Trophoblast cell (in vitro differentiated cells and primary cell): ENCODE measurements at regions not wholly inside any gene's neighbourhood (a gene's known extent, or its start where the extent isn't known, plus 50 kb on each side); places are given as distances from the start of the nearest gene placed in this dataset.
"Not testable (repeated sequence)": the region's sequence is repeated elsewhere in the genome, so short reads cannot be mapped to it uniquely, and the experiment has no call there.

Experiments used
- DNase-seq, 2 donors: peaks; one replicate each; pipeline ENCODE4 v3.0.0-alpha.2; 2016
- H2AFZ ChIP-seq: 2 replicates; pipeline ENCODE4 v1.6.1; 2013; ENCODE audit warnings: low read length, moderate library complexity, mild to moderate bottlenecking; ENCODE audit not compliant: insufficient read depth, poor library complexity
- H2AK5ac ChIP-seq: 2 replicates; pipeline ENCODE4 v1.6.1; 2013; ENCODE audit warnings: mild to moderate bottlenecking, low read length
- H2BK120ac ChIP-seq: 2 replicates; pipeline ENCODE4 v1.6.1; 2013; ENCODE audit warnings: low read length, mild to moderate bottlenecking, moderate library complexity; ENCODE audit not compliant: insufficient read depth, poor library complexity
- H2BK12ac ChIP-seq: 2 replicates; pipeline ENCODE4 v1.6.1; 2013; ENCODE audit warnings: mild to moderate bottlenecking, low read length, moderate library complexity
- H2BK5ac ChIP-seq: 2 replicates; pipeline ENCODE4 v1.6.1; 2013; ENCODE audit warnings: low read length, low read depth, moderate library complexity, mild to moderate bottlenecking; ENCODE audit not compliant: poor library complexity
- H3K14ac ChIP-seq: 2 replicates; pipeline ENCODE4 v1.6.1; 2013; ENCODE audit warnings: mild to moderate bottlenecking, low read length
- H3K18ac ChIP-seq: 2 replicates; pipeline ENCODE4 v1.6.1; 2013; ENCODE audit warnings: mild to moderate bottlenecking, low read length
- H3K23ac ChIP-seq: 2 replicates; pipeline ENCODE4 v1.6.1; 2013; ENCODE audit warnings: low read length
- H3K27ac ChIP-seq: 2 replicates; pipeline ENCODE4 v1.5.1; 2013; ENCODE audit warnings: low read depth, mild to moderate bottlenecking, inconsistent platforms, low read length, moderate library complexity
- H3K27me3 ChIP-seq: 2 replicates; pipeline ENCODE4 v1.6.1; 2013; ENCODE audit warnings: inconsistent platforms, mild to moderate bottlenecking, low read length, moderate library complexity; ENCODE audit not compliant: insufficient read depth
- H3K36me3 ChIP-seq, 2 experiments: 1 replicate in 1 of 2; 2 replicates in 1 of 2; pipeline ENCODE4 v1.6.1; 2013; ENCODE audit warnings: low read length in 2 of 2, mild to moderate bottlenecking in 2 of 2, moderate library complexity in 1 of 2; ENCODE audit not compliant: insufficient read depth in 2 of 2, control insufficient read depth in 1 of 2
- H3K4ac ChIP-seq: 2 replicates; pipeline ENCODE4 v1.6.1; 2013; ENCODE audit warnings: low read depth, mild to moderate bottlenecking, low read length, moderate library complexity
- H3K4me1 ChIP-seq, 2 experiments: 1 replicate in 1 of 2; 2 replicates in 1 of 2; pipeline ENCODE4 v1.6.1; 2013; ENCODE audit warnings: low read length in 2 of 2, mild to moderate bottlenecking in 2 of 2, moderate library complexity in 1 of 2; ENCODE audit not compliant: insufficient read depth in 2 of 2, control insufficient read depth in 1 of 2
- H3K4me2 ChIP-seq: 2 replicates; pipeline ENCODE4 v1.6.1; 2013; ENCODE audit warnings: inconsistent platforms, mild to moderate bottlenecking, low read length, moderate library complexity
- H3K4me3 ChIP-seq: 2 replicates; pipeline ENCODE4 v1.5.1; 2013; ENCODE audit warnings: mild to moderate bottlenecking, low read depth, low read length, inconsistent platforms
- H3K79me1 ChIP-seq: one replicate; pipeline ENCODE4 v1.6.1; 2013; ENCODE audit warnings: low read length
- H3K79me2 ChIP-seq: 2 replicates; pipeline ENCODE4 v1.6.1; 2013; ENCODE audit warnings: low read length, mild to moderate bottlenecking; ENCODE audit not compliant: control insufficient read depth, insufficient read depth, poor library complexity
- H3K9ac ChIP-seq: 2 replicates; pipeline ENCODE4 v1.6.1; 2013; ENCODE audit warnings: mild to moderate bottlenecking, low read length
- H3K9me3 ChIP-seq: 2 replicates; pipeline ENCODE4 v1.6.1; 2013; ENCODE audit warnings: low read depth, mild to moderate bottlenecking, control low read depth, inconsistent platforms, low read length; ENCODE audit not compliant: insufficient read depth
- H4K12ac ChIP-seq: 2 replicates; pipeline ENCODE4 v1.6.1; 2013; ENCODE audit warnings: low read depth, mild to moderate bottlenecking, low read length, moderate library complexity
- H4K8ac ChIP-seq: 2 replicates; pipeline ENCODE4 v1.6.1; 2013; ENCODE audit warnings: low read depth, mild to moderate bottlenecking, low read length, moderate library complexity
- H4K91ac ChIP-seq: one replicate; pipeline ENCODE4 v1.6.1; 2013; ENCODE audit warnings: low read depth, mild to moderate bottlenecking, low read length, moderate library complexity
- WGBS: extraction: QIAGEN DNeasy Blood & Tissue Kit; methylation state at CpG from one replicate; pipeline ENCODE4 v1.1.7; 2013; ENCODE audit warnings: missing lambda C conversion rate; ENCODE audit not compliant: insufficient read length, insufficient coverage; ENCODE audit errors: extremely low coverage; 5-methylcytosine and 5-hydroxymethylcytosine counted together

- Histone ChIP-seq H3K4me1 (no peaks in the 10 kb centered on the region), H4K8ac (no peak overlapping the region), H3K27ac (no peak overlapping the region), H2AK5ac (no peak overlapping the region), H3K36me3 (peaks cover 0 to 2% of the 10 kb centered on the region in 2 experiments), H2BK120ac (no peak overlapping the region), H4K91ac (no peak overlapping the region), H3K23ac (no peak overlapping the region), H3K9ac (no peak overlapping the region), H3K14ac (no peak overlapping the region), H3K27me3 (no peaks in the 10 kb centered on the region), H3K79me1 (no peaks in the 10 kb centered on the region), H2BK5ac (no peak overlapping the region), H2BK12ac (no peak overlapping the region), H3K4me3 (no peak overlapping the region), H4K12ac (no peak overlapping the region), H3K9me3 (peaks cover 3% of the 10 kb centered on the region), H3K79me2 (no peaks in the 10 kb centered on the region), H3K4ac (no peak overlapping the region), H2AFZ (no peak overlapping the region), H3K4me2 (no peak overlapping the region), H3K18ac (no peak overlapping the region)
- WGBS, result no CpG with 5 or more reads among the region's 5 CpGs
- DNase-seq, result no peak
Observed at GRCh38 chr3:110989446-110989845, 82.2 kb upstream of the NECTIN3 start.

- H3K4me1 ChIP-seq, result no peaks in the 10 kb centered on the region
- no CpG with 5 or more reads among the region's 2 CpGs for WGBS
- H3K4ac ChIP-seq, result no peak overlapping the region
- no peak overlapping the region for H3K18ac ChIP-seq
- H2BK12ac ChIP-seq, result no peak overlapping the region
- no peaks in the 10 kb centered on the region for H3K79me1 ChIP-seq
- H3K27ac ChIP-seq, result no peak overlapping the region
- no peak overlapping the region for H3K23ac ChIP-seq
- H3K27me3 ChIP-seq, result no peaks in the 10 kb centered on the region
- no peak overlapping the region for H3K9ac ChIP-seq
- no peak overlapping the region for H2AFZ ChIP-seq
- no peaks in the 10 kb centered on the region for H3K9me3 ChIP-seq
- H2BK5ac ChIP-seq, result no peak overlapping the region
- H4K12ac ChIP-seq, result no peak overlapping the region
- no peak overlapping the region for H3K4me3 ChIP-seq
- no peak overlapping the region for H2BK120ac ChIP-seq
- H4K8ac ChIP-seq, result no peak overlapping the region
- H3K36me3 ChIP-seq, result no peaks in the 10 kb centered on the region
- H2AK5ac ChIP-seq, result no peak overlapping the region
- no peak overlapping the region for H3K4me2 ChIP-seq
- no peaks in the 10 kb centered on the region for H3K79me2 ChIP-seq
- DNase-seq, result no peak
- H3K14ac ChIP-seq, result no peak overlapping the region
- no peak overlapping the region for H4K91ac ChIP-seq
Observed at GRCh38 chr3:110995461-110996231, 76.0 kb upstream of the NECTIN3 start.

- H3K18ac ChIP-seq, H3K27ac ChIP-seq, H3K36me3 ChIP-seq, H3K9ac ChIP-seq, H2BK5ac ChIP-seq, H3K4me3 ChIP-seq, H2BK120ac ChIP-seq, H3K9me3 ChIP-seq, H3K4ac ChIP-seq, H3K14ac ChIP-seq, H3K23ac ChIP-seq, H4K12ac ChIP-seq, H3K4me1 ChIP-seq, DNase-seq, H3K79me1 ChIP-seq, H2AK5ac ChIP-seq, H3K27me3 ChIP-seq, H4K8ac ChIP-seq, H3K79me2 ChIP-seq, H2AFZ ChIP-seq, H2BK12ac ChIP-seq, H3K4me2 ChIP-seq, H4K91ac ChIP-seq: not testable (repeated sequence)
- WGBS, result no CpG with 5 or more reads among the region's 2 CpGs
Observed at GRCh38 chr3:110998766-110999165, 72.8 kb upstream of the NECTIN3 start.

- H4K8ac ChIP-seq, H3K79me2 ChIP-seq, H3K36me3 ChIP-seq, H2BK12ac ChIP-seq, H3K4ac ChIP-seq, H4K91ac ChIP-seq, H3K14ac ChIP-seq, H3K9ac ChIP-seq, H3K23ac ChIP-seq, H2AFZ ChIP-seq, H2BK5ac ChIP-seq, H3K27ac ChIP-seq, H3K18ac ChIP-seq, H3K4me1 ChIP-seq, H3K79me1 ChIP-seq, H3K4me3 ChIP-seq, H4K12ac ChIP-seq, H3K9me3 ChIP-seq, H3K27me3 ChIP-seq, DNase-seq, H2BK120ac ChIP-seq, H3K4me2 ChIP-seq, H2AK5ac ChIP-seq: not testable (repeated sequence)
- no CpG with 5 or more reads among the region's 4 CpGs for WGBS
Observed at GRCh38 chr3:111006485-111006884, 65.1 kb upstream of the NECTIN3 start.
